Esophagus muscularis mucosa (tissue), 3 donors: ENCODE measurements at regions not wholly inside any gene's neighbourhood (a gene's known extent, or its start where the extent isn't known, plus 50 kb on each side); places are given as distances from the start of the nearest gene placed in this dataset.

Source experiments
- CTCF ChIP-seq, 3 experiments: fragments of 200-600 bp in 2 of 3; fragments of 450-650 bp in 1 of 3; sonication (generic) in 2 of 3; IDR thresholded peaks; one replicate each; pipeline ENCODE4 v1.5.1; 2017 to 2019; ENCODE audit warnings: antibody characterized with exemption in 3 of 3, mild to moderate bottlenecking in 2 of 3, moderate library complexity in 1 of 3
- EP300 ChIP-seq: sonication (generic); formaldehyde crosslinking; IDR thresholded peaks from one replicate; pipeline ENCODE4 v1.6.1; 2017; ENCODE audit warnings: antibody characterized with exemption

GRCh38 chr12:97316321-97316720 is 146.3 kb upstream of the RMST start:
- TF ChIP-seq CTCF (IDR thresholded peaks at IDR 0.05) (no peak), EP300 (no peak)
